ENCODE measurements at regions not wholly inside any gene's neighbourhood (a gene's known extent, or its start where the extent isn't known, plus 50 kb on each side); places are given as distances from the start of the nearest gene placed in this dataset.

DNA sequence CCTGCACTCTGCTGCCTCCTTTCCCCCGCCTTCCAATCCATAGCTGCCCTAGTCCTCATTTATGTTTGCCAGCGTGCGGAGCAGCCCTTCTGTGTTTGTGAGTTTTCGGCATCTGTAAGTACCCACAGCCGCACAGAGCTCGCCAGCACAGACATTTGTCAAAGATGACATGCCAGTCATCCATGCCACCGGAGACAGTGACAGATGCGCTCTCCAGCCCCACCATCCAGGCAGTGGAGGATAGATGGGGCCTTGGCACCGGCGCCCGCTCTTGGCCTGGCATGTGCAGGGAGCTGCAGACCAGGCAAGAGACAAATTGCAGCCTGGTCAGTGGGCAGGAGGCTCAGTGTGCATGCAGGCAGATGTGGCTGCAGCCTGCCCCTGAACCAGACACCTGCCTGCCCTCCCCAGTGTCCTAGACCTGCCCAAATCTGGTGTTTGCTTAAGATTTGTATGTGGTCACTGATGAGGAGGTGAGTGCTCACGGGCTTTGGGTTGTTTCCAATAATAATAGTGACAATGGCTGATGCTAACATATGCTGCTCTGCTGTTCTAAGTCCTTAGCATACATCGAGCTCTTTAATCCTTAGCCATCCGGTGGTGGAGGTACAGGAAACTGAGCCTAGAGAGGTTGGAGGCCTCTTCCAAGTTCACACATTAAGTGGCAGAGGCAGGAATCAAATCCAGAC lies 78.1 kb downstream of the UNC5CL start:
- Histone ChIP-seq H3K36me3 (ENCODE audit: low read depth) (no peaks in the 10 kb centered on the region), H3K79me2 (ENCODE audit: low read depth) (no peaks in the 10 kb centered on the region), H3K27ac (no peak overlapping the region), H3K4me2 (no peak overlapping the region), H3K4me1 (replicated peaks; ENCODE audit: insufficient read depth) (peaks cover 13% of the 10 kb centered on the region; the same call in 1 of the 2 replicates), H3K4me3 (no peak overlapping the region), H4K20me1 (ENCODE audit: insufficient read depth) (no peaks in the 10 kb centered on the region), H3F3A (ENCODE audit: insufficient read depth, low read depth) (peaks cover 10% of the 10 kb centered on the region; the same call in 1 of the 2 replicates), H3K9me2 (ENCODE audit: insufficient read depth) (no peaks in the 10 kb centered on the region), H3K27me3 (ENCODE audit: insufficient read depth, low read depth) (no peaks in the 10 kb centered on the region), H3K9me3 (ENCODE audit: insufficient read depth, low read depth) (peaks cover 6% of the 10 kb centered on the region; the same call in 1 of the 2 replicates), H2AFZ (no peak overlapping the region)
- BruUV-seq (replicated peaks) = no TSS peak
- ChIA-PET POLR2A (ENCODE audit: unreplicated experiment) (no interaction called here), CTCF (no interaction called here)
- no peak for DNase-seq
- intact Hi-C loops (cut with micrococcal nuclease; ENCODE audit: unreplicated experiment) = no loop called here
- TF ChIP-seq, protein P1, sequence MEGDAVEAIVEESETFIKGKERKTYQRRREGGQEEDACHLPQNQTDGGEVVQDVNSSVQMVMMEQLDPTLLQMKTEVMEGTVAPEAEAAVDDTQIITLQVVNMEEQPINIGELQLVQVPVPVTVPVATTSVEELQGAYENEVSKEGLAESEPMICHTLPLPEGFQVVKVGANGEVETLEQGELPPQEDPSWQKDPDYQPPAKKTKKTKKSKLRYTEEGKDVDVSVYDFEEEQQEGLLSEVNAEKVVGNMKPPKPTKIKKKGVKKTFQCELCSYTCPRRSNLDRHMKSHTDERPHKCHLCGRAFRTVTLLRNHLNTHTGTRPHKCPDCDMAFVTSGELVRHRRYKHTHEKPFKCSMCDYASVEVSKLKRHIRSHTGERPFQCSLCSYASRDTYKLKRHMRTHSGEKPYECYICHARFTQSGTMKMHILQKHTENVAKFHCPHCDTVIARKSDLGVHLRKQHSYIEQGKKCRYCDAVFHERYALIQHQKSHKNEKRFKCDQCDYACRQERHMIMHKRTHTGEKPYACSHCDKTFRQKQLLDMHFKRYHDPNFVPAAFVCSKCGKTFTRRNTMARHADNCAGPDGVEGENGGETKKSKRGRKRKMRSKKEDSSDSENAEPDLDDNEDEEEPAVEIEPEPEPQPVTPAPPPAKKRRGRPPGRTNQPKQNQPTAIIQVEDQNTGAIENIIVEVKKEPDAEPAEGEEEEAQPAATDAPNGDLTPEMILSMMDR (conservative IDR thresholded peaks at IDR 0.05) = no peak
- no peak for TF ChIP-seq EZH2 (IDR thresholded peaks at IDR 0.05; ENCODE audit: low read depth)

DNA sequence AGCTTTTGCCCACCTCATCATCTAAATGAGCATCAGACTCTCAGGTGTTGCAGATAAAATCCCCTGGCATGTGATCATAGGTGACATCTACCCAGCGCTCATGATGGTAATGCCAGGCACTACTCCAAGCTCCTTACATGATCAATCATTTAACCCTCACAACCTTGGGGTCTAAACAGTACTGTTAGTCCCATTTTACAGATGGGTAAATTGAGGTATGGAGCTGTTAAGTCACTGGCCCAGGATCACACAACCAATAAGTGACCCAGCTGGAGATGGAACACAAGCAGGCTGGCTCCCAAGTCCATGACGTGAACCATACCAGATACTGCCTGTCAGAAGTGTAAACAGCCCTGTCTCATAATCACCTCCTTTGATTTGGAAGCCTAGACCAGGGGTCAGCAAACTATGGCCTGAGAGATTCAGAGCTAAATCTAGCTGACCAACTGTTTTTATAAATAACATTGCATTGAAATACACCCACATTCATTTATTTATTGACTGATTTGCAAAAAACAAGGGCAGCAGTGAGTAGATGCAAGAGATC lies 79.2 kb downstream of the UNC5CL start:
- Histone ChIP-seq H3K4me3 (no peak overlapping the region), H3K27me3 (ENCODE audit: insufficient read depth, low read depth) (no peaks in the 10 kb centered on the region), H3K9me3 (ENCODE audit: insufficient read depth, low read depth) (peaks cover 6% of the 10 kb centered on the region; the same call in 1 of the 2 replicates), H3K4me1 (replicated peaks; ENCODE audit: insufficient read depth) (peaks cover 13% of the 10 kb centered on the region; the same call in 1 of the 2 replicates), H3K79me2 (ENCODE audit: low read depth) (no peaks in the 10 kb centered on the region), H4K20me1 (ENCODE audit: insufficient read depth) (no peaks in the 10 kb centered on the region), H3K9me2 (ENCODE audit: insufficient read depth) (no peaks in the 10 kb centered on the region), H3K36me3 (ENCODE audit: low read depth) (no peaks in the 10 kb centered on the region), H3K27ac (no peak overlapping the region), H3F3A (ENCODE audit: insufficient read depth, low read depth) (peaks cover 10% of the 10 kb centered on the region; the same call in 1 of the 2 replicates), H3K4me2 (no peak overlapping the region), H2AFZ (no peak overlapping the region)
- ChIA-PET CTCF (no interaction called here), POLR2A (ENCODE audit: unreplicated experiment) (no interaction called here)
- intact Hi-C loops (cut with micrococcal nuclease; ENCODE audit: unreplicated experiment) = no loop called here
- DNase-seq = no peak
- BruUV-seq (replicated peaks) = no TSS peak
- TF ChIP-seq, protein P1 (conservative IDR thresholded peaks at IDR 0.05) = no peak
- no peak for TF ChIP-seq EZH2 (IDR thresholded peaks at IDR 0.05; ENCODE audit: low read depth)

DNA sequence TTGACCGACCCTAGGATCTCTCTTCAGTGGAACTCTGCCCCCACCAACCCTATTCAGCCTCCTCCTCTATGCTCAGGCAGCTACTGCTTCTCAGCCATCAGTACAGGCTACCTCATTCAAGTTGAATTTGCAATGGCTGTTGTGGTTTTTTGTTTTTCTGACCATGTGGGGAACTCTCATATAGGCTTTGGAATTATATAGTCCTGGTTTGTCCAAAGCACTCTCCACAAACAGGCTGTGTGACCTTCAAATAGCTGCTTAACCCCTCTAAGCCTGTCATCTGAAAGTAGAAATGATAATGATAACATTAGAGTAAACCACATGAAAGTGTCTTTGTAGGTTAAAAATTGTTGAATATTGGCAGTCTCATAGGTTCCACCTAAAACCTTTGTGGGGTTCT lies 80.3 kb downstream of the UNC5CL start:
- peaks cover 13% of the 10 kb centered on the region; the same call in 1 of the 2 replicates for H3K4me1 ChIP-seq (replicated peaks; ENCODE audit: insufficient read depth)
- TF ChIP-seq EZH2 (IDR thresholded peaks at IDR 0.05; ENCODE audit: low read depth) = no peak
- TF ChIP-seq, protein P1 (conservative IDR thresholded peaks at IDR 0.05) = no peak
- no peak overlapping the region for H3K27ac ChIP-seq
- BruUV-seq (replicated peaks) = TSS peak; percentile 89
- DNase-seq = no peak
- no peak overlapping the region for H2AFZ ChIP-seq
- no peaks in the 10 kb centered on the region for H3K79me2 ChIP-seq (ENCODE audit: low read depth)
- H4K20me1 ChIP-seq (ENCODE audit: insufficient read depth) = no peaks in the 10 kb centered on the region
- no peak overlapping the region for H3K4me3 ChIP-seq
- ChIA-PET POLR2A (ENCODE audit: unreplicated experiment) (interaction anchor here (0.6 kb wide), 1 partner anchor 112 kb away, joined by 3 read pairs; no protein-coding TSS in a partner anchor), CTCF (no interaction called here)
- intact Hi-C loops (cut with micrococcal nuclease; ENCODE audit: unreplicated experiment) = no loop called here
- H3K4me2 ChIP-seq = no peak overlapping the region
- no peaks in the 10 kb centered on the region for H3K27me3 ChIP-seq (ENCODE audit: insufficient read depth, low read depth)
- H3F3A ChIP-seq (ENCODE audit: insufficient read depth, low read depth) = peaks cover 10% of the 10 kb centered on the region; the same call in 1 of the 2 replicates
- H3K9me2 ChIP-seq (ENCODE audit: insufficient read depth) = no peaks in the 10 kb centered on the region
- no peaks in the 10 kb centered on the region for H3K36me3 ChIP-seq (ENCODE audit: low read depth)
- H3K9me3 ChIP-seq (ENCODE audit: insufficient read depth, low read depth) = peaks cover 6% of the 10 kb centered on the region; the same call in 1 of the 2 replicates

All from PC-9 (cell line).